ENCODE measurements at regions not wholly inside any gene's neighbourhood (a gene's known extent, or its start where the extent isn't known, plus 50 kb on each side); places are given as distances from the start of the nearest gene placed in this dataset.

- H3K27ac Mint-ChIP-seq, result no peak overlapping the region
- H3K27me3 Mint-ChIP-seq, result peaks cover 13% of the 10 kb centered on the region
- H3K9me3 Mint-ChIP-seq, result no peaks in the 10 kb centered on the region
- H3K36me3 Mint-ChIP-seq (ENCODE audit: low read depth), result no peaks in the 10 kb centered on the region
- no peak overlapping the region for H3K4me3 Mint-ChIP-seq
- no peaks in the 10 kb centered on the region for H3K4me1 Mint-ChIP-seq (ENCODE audit: low read depth)
These were observed 232.0 kb upstream of the IGF1R start for GRCh38 chr15:98416222-98416855.

GRCh38 chr15:98417346-98417745 lies 231.0 kb upstream of the IGF1R start:
- H3K27me3 Mint-ChIP-seq, result peaks cover 13% of the 10 kb centered on the region
- peaks cover 4% of the 10 kb centered on the region for H3K4me1 Mint-ChIP-seq (ENCODE audit: low read depth)
- no peaks in the 10 kb centered on the region for H3K36me3 Mint-ChIP-seq (ENCODE audit: low read depth)
- H3K27ac Mint-ChIP-seq, result no peak overlapping the region
- H3K4me3 Mint-ChIP-seq, result no peak overlapping the region
- H3K9me3 Mint-ChIP-seq, result no peaks in the 10 kb centered on the region

- H3K4me1 Mint-ChIP-seq (ENCODE audit: low read depth), result peaks cover 4% of the 10 kb centered on the region
- H3K27ac Mint-ChIP-seq, result no peak overlapping the region
- H3K36me3 Mint-ChIP-seq (ENCODE audit: low read depth), result no peaks in the 10 kb centered on the region
- peaks cover 21% of the 10 kb centered on the region for H3K27me3 Mint-ChIP-seq
- H3K4me3 Mint-ChIP-seq, result no peak overlapping the region
- H3K9me3 Mint-ChIP-seq, result no peaks in the 10 kb centered on the region
These were observed 230.2 kb upstream of the IGF1R start for GRCh38 chr15:98418122-98418521.

- Mint-ChIP-seq H3K36me3 (ENCODE audit: low read depth) (no peaks in the 10 kb centered on the region), H3K27ac (no peak overlapping the region), H3K27me3 (peaks cover 27% of the 10 kb centered on the region), H3K4me1 (ENCODE audit: low read depth) (peaks cover 4% of the 10 kb centered on the region), H3K4me3 (no peak overlapping the region), H3K9me3 (no peaks in the 10 kb centered on the region)
These were observed 229.1 kb upstream of the IGF1R start for GRCh38 chr15:98419173-98419780.

GRCh38 chr15:98420837-98421236 lies 227.5 kb upstream of the IGF1R start:
- Mint-ChIP-seq H3K27me3 (peaks cover 40% of the 10 kb centered on the region), H3K4me1 (ENCODE audit: low read depth) (peaks cover 4% of the 10 kb centered on the region), H3K27ac (no peak overlapping the region), H3K9me3 (no peaks in the 10 kb centered on the region), H3K4me3 (no peak overlapping the region), H3K36me3 (ENCODE audit: low read depth) (no peaks in the 10 kb centered on the region)

GRCh38 chr15:98421419-98422129 lies 226.8 kb upstream of the IGF1R start:
- Mint-ChIP-seq H3K4me3 (no peak overlapping the region), H3K36me3 (ENCODE audit: low read depth) (no peaks in the 10 kb centered on the region)

GRCh38 chr15:98422130-98422478 lies 226.2 kb upstream of the IGF1R start:
- no peak overlapping the region for H3K27ac Mint-ChIP-seq

More at GRCh38 chr15:98421419-98422129, 226.8 kb upstream of the IGF1R start:
- H3K27me3 Mint-ChIP-seq, result peaks cover 45% of the 10 kb centered on the region
- no peak overlapping the region for H3K27ac Mint-ChIP-seq
- no peaks in the 10 kb centered on the region for H3K9me3 Mint-ChIP-seq
- peaks cover 4% of the 10 kb centered on the region for H3K4me1 Mint-ChIP-seq (ENCODE audit: low read depth)

GRCh38 chr15:98425173-98425572 lies 223.2 kb upstream of the IGF1R start:
- no peaks in the 10 kb centered on the region for H3K36me3 Mint-ChIP-seq (ENCODE audit: low read depth)
- no peak overlapping the region for H3K4me3 Mint-ChIP-seq
- no peak overlapping the region for H3K27ac Mint-ChIP-seq
- peaks cover 68% of the 10 kb centered on the region for H3K27me3 Mint-ChIP-seq
- peaks cover 6% of the 10 kb centered on the region for H3K4me1 Mint-ChIP-seq (ENCODE audit: low read depth)
- H3K9me3 Mint-ChIP-seq, result no peaks in the 10 kb centered on the region

More at GRCh38 chr15:98422130-98422478, 226.2 kb upstream of the IGF1R start:
- no peaks in the 10 kb centered on the region for H3K36me3 Mint-ChIP-seq (ENCODE audit: low read depth)
- H3K4me1 Mint-ChIP-seq (ENCODE audit: low read depth), result peaks cover 4% of the 10 kb centered on the region
- H3K27me3 Mint-ChIP-seq, result peaks cover 48% of the 10 kb centered on the region
- no peak overlapping the region for H3K4me3 Mint-ChIP-seq
- H3K9me3 Mint-ChIP-seq, result no peaks in the 10 kb centered on the region

- Mint-ChIP-seq H3K9me3 (no peaks in the 10 kb centered on the region), H3K27me3 (peaks cover 69% of the 10 kb centered on the region), H3K27ac (no peak overlapping the region), H3K4me3 (no peak overlapping the region), H3K36me3 (ENCODE audit: low read depth) (no peaks in the 10 kb centered on the region), H3K4me1 (ENCODE audit: low read depth) (peaks cover 3% of the 10 kb centered on the region)
These were observed 221.0 kb upstream of the IGF1R start for GRCh38 chr15:98427321-98427720.

- H3K9me3 Mint-ChIP-seq, result no peaks in the 10 kb centered on the region
- H3K27ac Mint-ChIP-seq, result no peak overlapping the region
- peaks cover 3% of the 10 kb centered on the region for H3K4me1 Mint-ChIP-seq (ENCODE audit: low read depth)
- H3K36me3 Mint-ChIP-seq (ENCODE audit: low read depth), result no peaks in the 10 kb centered on the region
- peaks cover 62% of the 10 kb centered on the region for H3K27me3 Mint-ChIP-seq
- peak overlapping the region; percentile 30 for H3K4me3 Mint-ChIP-seq
These were observed 219.9 kb upstream of the IGF1R start for GRCh38 chr15:98428253-98428989.

- no peak overlapping the region for H3K27ac Mint-ChIP-seq
- H3K4me1 Mint-ChIP-seq (ENCODE audit: low read depth), result peaks cover 3% of the 10 kb centered on the region
- H3K27me3 Mint-ChIP-seq, result peaks cover 43% of the 10 kb centered on the region
- no peaks in the 10 kb centered on the region for H3K36me3 Mint-ChIP-seq (ENCODE audit: low read depth)
- no peaks in the 10 kb centered on the region for H3K9me3 Mint-ChIP-seq
- no peak overlapping the region for H3K4me3 Mint-ChIP-seq
These were observed 217.2 kb upstream of the IGF1R start for GRCh38 chr15:98431171-98431570.

GRCh38 chr15:98433346-98433745 lies 215.0 kb upstream of the IGF1R start:
- Mint-ChIP-seq H3K27ac (no peak overlapping the region), H3K36me3 (ENCODE audit: low read depth) (no peaks in the 10 kb centered on the region), H3K27me3 (peaks cover 27% of the 10 kb centered on the region), H3K4me1 (ENCODE audit: low read depth) (peaks cover 3% of the 10 kb centered on the region), H3K4me3 (no peak overlapping the region), H3K9me3 (no peaks in the 10 kb centered on the region)

- no peak overlapping the region for H3K27ac Mint-ChIP-seq
- no peaks in the 10 kb centered on the region for H3K9me3 Mint-ChIP-seq
- H3K4me3 Mint-ChIP-seq, result no peak overlapping the region
- no peaks in the 10 kb centered on the region for H3K36me3 Mint-ChIP-seq (ENCODE audit: low read depth)
- peaks cover 23% of the 10 kb centered on the region for H3K27me3 Mint-ChIP-seq
- peaks cover 1% of the 10 kb centered on the region for H3K4me1 Mint-ChIP-seq (ENCODE audit: low read depth)
These were observed 214.5 kb upstream of the IGF1R start for GRCh38 chr15:98433856-98434255.

- Mint-ChIP-seq H3K36me3 (ENCODE audit: low read depth) (no peaks in the 10 kb centered on the region), H3K9me3 (no peaks in the 10 kb centered on the region), H3K4me1 (ENCODE audit: low read depth) (no peaks in the 10 kb centered on the region), H3K4me3 (no peak overlapping the region), H3K27ac (no peak overlapping the region), H3K27me3 (peaks cover 9% of the 10 kb centered on the region)
These were observed 210.6 kb upstream of the IGF1R start for GRCh38 chr15:98437752-98438151.

- H3K4me1 Mint-ChIP-seq (ENCODE audit: low read depth), result no peaks in the 10 kb centered on the region
- H3K36me3 Mint-ChIP-seq (ENCODE audit: low read depth), result no peaks in the 10 kb centered on the region
- no peaks in the 10 kb centered on the region for H3K9me3 Mint-ChIP-seq
- no peak overlapping the region for H3K4me3 Mint-ChIP-seq
- H3K27ac Mint-ChIP-seq, result no peak overlapping the region
- H3K27me3 Mint-ChIP-seq, result peaks cover 8% of the 10 kb centered on the region
These were observed 210.0 kb upstream of the IGF1R start for GRCh38 chr15:98438326-98438725.
